Hippocampal formation (tissue), 2 donors: ENCODE measurements at regions not wholly inside any gene's neighbourhood (a gene's known extent, or its start where the extent isn't known, plus 50 kb on each side); places are given as distances from the start of the nearest gene placed in this dataset.
A peak's percentile ranks its signal among the peaks of the same experiment; 100 is the strongest.

ENCODE experiments used
- DNase-seq, 2 donors: peaks; one replicate each; lab custom pipeline; 2025; lab: John Stamatoyannopoulos, UW

GRCh38 chr12:24414480-24414879 lies 465.0 kb upstream of the SOX5 start:
- DNase-seq = no peak

- DNase-seq = no peak
Measured at GRCh38 chr12:24411948-24412347, 462.5 kb upstream of the SOX5 start.

- DNase-seq = no peak
Measured at GRCh38 chr12:24409868-24410267, 460.4 kb upstream of the SOX5 start.

GRCh38 chr12:24408305-24408704 lies 458.8 kb upstream of the SOX5 start:
- DNase-seq = no peak

- no peak for DNase-seq
Measured at GRCh38 chr12:24407884-24408283, 458.4 kb upstream of the SOX5 start.

- DNase-seq = no peak
Measured at GRCh38 chr12:24404086-24404815, 454.8 kb upstream of the SOX5 start.

GRCh38 chr12:24400533-24400932 lies 451.1 kb upstream of the SOX5 start:
- no peak for DNase-seq

- no peak for DNase-seq
Measured at GRCh38 chr12:24398605-24399004, 449.1 kb upstream of the SOX5 start.

- peak; percentile 12 to 21 for DNase-seq
Measured at GRCh38 chr12:24396224-24396623, 446.8 kb upstream of the SOX5 start.

GRCh38 chr12:24394246-24394645 lies 444.8 kb upstream of the SOX5 start:
- no peak for DNase-seq

- no peak for DNase-seq
Measured at GRCh38 chr12:24393071-24393470, 443.6 kb upstream of the SOX5 start.

- DNase-seq = no peak
Measured at GRCh38 chr12:24389394-24389793, 439.9 kb upstream of the SOX5 start.

GRCh38 chr12:24387381-24387780 lies 437.9 kb upstream of the SOX5 start:
- no peak for DNase-seq

GRCh38 chr12:24386836-24387235 lies 437.4 kb upstream of the SOX5 start:
- DNase-seq = no peak

GRCh38 chr12:24381790-24382189 lies 432.3 kb upstream of the SOX5 start:
- DNase-seq = no peak

- no peak for DNase-seq
Measured at GRCh38 chr12:24379861-24380521, 430.5 kb upstream of the SOX5 start.

GRCh38 chr12:24379433-24379832 lies 430.0 kb upstream of the SOX5 start:
- DNase-seq = no peak

GRCh38 chr12:24378548-24379407 lies 429.3 kb upstream of the SOX5 start:
- no peak for DNase-seq

GRCh38 chr12:24374452-24374851 lies 425.0 kb upstream of the SOX5 start:
- no peak for DNase-seq

GRCh38 chr12:24373004-24373403 lies 423.5 kb upstream of the SOX5 start:
- no peak for DNase-seq

GRCh38 chr12:24366514-24366913 lies 417.0 kb upstream of the SOX5 start:
- DNase-seq = no peak

- DNase-seq = no peak
Measured at GRCh38 chr12:24364921-24365320, 415.5 kb upstream of the SOX5 start.
